HG03159 (cell line): ENCODE measurements at regions not wholly inside any gene's neighbourhood (a gene's known extent, or its start where the extent isn't known, plus 50 kb on each side); places are given as distances from the start of the nearest gene placed in this dataset.

Source experiments
- ATAC-seq: cut with Tn5 transposase; IDR thresholded peaks from one replicate; pipeline ENCODE4 v1.9.1; 2021; ENCODE audit warnings: mild to moderate bottlenecking, moderate library complexity; ENCODE audit not compliant: unreplicated experiment

DNA sequence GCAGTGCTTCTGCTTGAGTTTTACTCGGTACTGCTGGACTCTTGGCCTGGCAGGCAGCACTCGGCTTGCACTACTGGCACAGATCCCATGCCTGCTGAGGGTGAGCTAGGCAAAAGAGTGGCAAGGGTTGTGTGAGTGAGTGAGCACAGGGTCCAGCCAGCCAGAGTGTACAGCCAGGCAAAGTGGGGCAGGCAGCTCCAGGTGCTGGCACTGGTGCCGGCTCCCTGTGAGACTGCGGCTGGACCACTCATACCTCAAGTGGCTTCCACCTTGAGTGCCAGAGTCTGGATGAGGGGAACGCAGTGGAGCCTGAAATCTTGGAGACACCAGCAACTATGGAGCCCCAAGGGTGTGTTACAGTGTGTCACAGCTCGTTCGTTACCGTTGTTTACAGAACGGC, 1451.9 kb upstream of the AGA start:
- no peak for ATAC-seq

GRCh38 chr4:178899084-178899483, 1456.8 kb upstream of the AGA start:
- no peak for ATAC-seq

- no peak for ATAC-seq
Observed at GRCh38 chr4:178917756-178918155, 1475.5 kb upstream of the AGA start.

GRCh38 chr4:178937130-178937529, 1494.9 kb upstream of the AGA start:
- ATAC-seq: no peak

DNA sequence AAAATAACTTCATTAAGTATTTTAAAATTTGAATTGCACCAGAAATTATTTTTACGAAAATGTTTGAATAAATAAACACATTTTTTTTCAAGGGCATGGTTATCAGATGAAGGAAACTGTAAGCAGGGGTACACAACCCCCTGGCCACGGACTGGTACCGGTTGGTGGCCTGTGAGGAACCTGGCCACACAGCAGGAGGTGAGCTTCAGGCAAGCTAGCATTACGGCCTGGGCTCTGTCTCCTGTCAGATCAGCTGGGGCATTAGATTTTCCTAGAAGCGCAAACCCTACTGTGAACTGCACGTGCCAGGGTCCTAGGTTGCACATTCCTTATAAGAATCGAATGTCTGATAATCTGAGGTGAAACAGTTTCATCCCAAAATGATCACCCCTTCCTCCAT, 1499.7 kb upstream of the AGA start:
- ATAC-seq: no peak

- ATAC-seq: no peak
Observed at GRCh38 chr4:178953447-178954120, 1511.3 kb upstream of the AGA start.

DNA sequence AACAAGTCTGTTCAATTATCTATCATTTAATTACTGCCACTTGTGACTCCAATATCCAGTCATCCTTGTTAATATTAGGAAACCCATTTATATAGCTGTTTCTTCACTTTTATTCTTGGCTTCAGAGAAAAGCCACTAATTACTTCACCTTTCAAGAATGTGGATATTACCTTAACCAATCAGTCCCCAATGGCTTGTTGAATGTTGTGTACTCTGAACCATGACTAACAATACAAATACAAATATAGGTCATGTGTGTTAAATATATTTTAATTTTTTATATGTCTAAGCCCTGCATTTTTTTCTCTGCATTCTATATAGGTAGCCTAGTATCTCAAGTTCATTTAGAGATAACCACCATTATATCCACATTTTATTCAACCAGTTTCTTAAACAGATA, 1513.4 kb upstream of the AGA start:
- no peak for ATAC-seq

DNA sequence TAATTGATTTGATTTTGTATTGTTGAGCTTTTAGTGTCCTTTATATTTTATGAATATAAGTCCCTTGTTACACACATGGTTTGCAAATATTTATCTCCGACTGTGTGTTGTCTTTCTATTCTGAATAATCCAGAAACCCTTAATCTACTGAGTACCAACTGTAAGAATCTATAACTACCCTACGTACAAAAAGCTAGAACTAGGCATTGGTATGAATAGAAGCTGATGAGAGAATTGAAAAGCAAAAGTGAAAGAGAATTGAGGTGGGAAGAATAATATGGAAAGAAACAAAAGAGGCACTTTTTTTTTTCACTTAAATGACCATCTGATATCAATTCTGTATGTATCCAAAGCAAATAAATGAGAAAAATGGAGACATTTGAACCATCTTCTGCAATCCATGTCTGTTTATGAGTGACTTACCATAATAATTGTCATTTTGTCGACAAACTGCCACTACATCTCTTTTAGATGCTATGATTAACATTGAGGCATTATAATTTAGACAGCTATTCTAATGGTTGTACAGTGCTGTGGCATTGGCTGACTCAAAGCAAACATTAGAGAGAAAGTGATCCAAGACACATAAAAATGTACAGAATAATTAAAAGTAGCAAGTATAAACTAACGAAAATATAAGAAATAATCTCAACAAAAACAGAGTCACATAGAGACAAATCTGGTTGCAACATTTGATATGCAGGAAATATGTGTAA, 1516.6 kb upstream of the AGA start:
- no peak for ATAC-seq

DNA sequence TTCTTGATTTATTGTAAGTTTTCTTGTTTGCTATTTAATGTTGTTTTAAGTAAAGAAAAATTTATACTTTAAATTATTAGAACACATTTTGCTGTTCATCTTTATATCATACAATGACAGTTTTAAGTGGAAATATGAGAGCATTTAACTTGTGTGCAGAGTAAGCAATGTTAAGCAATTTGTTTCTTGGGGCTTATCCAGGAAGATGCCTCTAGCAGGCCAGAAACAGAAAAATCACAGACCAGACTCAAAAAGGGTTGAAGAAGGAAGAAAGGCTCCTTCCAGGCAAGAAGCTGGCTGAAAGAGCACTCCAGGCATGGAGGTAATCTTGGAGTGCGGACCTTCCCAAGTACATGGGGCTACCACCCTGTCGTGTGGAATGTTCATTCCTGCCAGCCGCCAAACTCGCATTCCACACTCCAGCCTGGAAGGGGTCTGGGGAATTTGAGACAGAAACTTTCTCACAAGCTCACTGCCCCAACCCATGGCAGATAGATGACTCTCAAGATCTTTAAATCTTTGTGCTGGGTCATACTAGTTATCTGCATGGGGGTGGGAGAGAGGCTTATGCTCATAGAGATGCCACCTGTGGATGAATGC, 1521.3 kb upstream of the AGA start:
- ATAC-seq: no peak

- ATAC-seq: no peak
Observed at GRCh38 chr4:178966644-178967043, 1524.4 kb upstream of the AGA start.

- ATAC-seq: no peak
Observed at GRCh38 chr4:178970433-178971140, 1528.3 kb upstream of the AGA start.

DNA sequence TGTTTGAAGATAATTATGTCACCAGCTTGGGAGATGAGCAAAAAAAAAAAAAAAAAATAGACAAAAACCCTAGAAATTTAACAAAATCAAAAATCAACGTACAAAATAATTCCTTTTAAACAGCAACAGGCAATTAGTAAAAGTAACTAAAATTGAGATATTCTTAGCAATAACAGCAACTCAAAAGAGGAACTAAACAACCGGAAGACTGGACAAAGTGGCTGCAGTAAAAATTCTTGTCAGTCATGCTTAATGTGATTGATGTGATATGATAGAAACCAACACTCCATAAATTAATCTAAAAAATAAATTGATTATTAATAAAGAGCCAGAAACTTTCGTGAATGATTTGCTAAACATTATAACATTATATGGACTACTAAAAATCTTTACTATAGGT, 1534.6 kb upstream of the AGA start:
- ATAC-seq: no peak

DNA sequence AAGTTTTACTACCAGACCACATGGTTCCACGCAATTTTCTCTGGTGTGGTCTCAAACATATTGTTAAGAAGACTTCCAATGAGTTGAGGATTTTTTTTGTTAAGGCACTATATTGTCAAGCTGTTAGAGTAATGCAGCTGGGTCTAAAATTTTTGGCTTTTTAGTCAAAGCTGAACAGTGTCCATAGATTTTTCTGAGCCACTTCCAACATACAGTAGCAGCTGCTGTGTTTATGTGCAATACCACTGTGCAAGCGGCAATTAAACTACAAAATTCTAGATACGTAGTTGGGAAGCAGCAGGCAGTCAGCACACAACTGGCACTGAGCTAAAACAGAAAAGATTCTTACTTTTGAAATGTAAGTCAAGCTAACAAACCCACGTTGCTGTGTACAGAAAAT, 1551.1 kb upstream of the AGA start:
- no peak for ATAC-seq

GRCh38 chr4:179001918-179002317, 1559.7 kb upstream of the AGA start:
- no peak for ATAC-seq

DNA sequence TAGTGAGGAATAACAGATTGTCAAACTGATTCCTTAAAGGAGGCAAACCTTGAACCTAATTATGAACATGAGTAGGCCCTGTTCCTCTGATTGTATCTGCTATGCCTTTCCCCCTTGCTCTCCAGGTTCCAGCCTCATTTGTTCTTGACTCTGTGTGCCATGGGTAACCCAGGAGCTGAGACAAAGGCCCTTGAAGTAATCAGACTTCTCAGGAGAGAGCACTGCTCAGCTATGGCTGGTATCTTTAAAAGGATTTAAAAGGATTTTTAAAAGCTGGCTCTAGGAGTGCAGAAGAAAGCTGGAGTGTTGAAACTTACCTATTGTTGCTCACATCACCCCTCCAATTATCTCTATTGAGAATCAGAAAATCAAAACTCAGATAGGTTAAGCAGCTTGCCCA, 1565.5 kb upstream of the AGA start:
- no peak for ATAC-seq

- ATAC-seq: no peak
Observed at GRCh38 chr4:179017581-179017980, 1575.3 kb upstream of the AGA start.

- no peak for ATAC-seq
Observed at GRCh38 chr4:179027569-179027968, 1585.3 kb upstream of the AGA start.

DNA sequence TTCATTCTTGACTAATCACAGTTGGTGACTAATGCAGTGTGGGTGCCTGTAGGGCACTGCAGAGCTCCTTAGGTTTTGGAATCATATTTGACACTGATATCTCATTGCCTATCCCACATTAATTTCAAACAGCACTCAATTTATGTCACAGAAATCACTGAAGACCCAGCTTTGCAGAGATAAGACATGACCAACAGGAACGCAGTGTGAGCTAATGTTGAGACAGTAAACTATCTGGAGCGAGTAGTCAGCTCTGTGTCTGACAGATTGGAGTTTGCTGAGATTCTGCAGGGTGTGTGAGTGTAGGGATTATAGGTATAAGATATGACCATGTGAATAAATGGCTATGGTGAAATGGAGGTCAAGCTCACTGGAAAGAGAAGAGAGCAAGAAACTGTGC, 1586.1 kb upstream of the AGA start:
- no peak for ATAC-seq

DNA sequence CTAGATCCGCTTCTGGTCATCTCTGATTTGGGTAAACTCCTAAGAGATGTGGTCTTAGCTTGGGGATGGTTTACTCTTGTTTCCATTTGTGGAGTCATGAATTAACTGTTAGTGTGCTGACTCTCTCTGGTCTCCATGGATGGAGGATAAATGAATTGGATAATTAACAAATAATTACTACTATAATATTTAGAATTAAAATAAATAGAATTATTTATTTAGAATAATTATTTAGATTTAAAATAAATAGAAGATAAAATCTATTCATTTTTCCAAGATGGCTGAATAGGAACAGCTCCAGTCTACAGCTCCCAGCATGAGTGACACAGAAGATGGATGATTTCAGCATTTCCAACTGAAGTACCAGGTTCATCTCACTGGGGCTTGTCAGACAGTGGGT, 1587.4 kb upstream of the AGA start:
- ATAC-seq: no peak

DNA sequence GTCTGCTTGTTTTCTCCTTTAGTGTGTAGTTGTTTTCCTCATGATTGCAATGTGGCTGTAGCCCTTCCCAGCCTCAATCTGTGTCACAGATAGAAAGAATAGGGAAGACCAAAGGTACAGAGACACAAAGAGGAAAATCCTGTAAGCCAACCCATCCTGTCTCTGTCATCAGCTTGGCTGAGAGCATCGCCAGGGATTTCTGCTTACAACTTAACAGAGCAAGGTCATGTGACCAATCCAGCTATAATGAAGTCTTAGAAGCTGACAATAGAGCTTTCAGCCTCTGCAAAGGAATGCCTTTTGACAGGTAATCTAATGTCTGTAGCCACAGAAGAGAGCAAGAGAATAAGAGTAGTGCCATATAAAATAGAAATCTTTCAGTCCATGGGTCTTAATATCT, 1598.0 kb upstream of the AGA start:
- ATAC-seq: no peak

DNA sequence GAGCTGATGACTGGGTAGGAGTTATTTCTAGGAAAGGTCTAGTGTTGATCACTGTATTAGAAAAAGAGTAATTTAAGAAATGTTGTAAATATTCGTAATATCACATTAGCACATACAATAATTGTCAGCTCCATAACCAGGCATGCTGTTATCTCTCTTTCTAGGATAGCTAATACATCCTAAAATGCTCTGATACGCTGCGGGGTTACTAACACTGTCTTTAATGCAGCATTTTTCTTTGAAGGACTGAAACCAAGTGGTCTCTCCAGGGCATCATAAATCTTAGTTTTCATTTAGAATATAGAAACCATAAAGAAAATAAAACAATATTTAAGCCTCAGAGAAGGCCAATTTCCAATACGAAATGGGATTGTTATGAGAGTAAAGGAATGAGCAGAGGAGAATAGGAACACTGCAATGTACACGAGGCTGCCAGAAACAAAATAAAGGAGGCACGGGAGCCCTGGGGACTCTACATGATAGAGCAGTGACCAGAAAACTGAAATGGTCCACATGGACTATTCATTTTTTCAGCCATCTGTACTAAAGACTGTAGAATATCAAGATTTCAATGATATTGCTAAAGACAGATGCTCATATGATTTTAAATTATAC, 1606.7 kb upstream of the AGA start:
- no peak for ATAC-seq
